ENCODE measurements at regions not wholly inside any gene's neighbourhood (a gene's known extent, or its start where the extent isn't known, plus 50 kb on each side); places are given as distances from the start of the nearest gene placed in this dataset.
A peak's percentile ranks its signal among the peaks of the same experiment; 100 is the strongest.

DNA sequence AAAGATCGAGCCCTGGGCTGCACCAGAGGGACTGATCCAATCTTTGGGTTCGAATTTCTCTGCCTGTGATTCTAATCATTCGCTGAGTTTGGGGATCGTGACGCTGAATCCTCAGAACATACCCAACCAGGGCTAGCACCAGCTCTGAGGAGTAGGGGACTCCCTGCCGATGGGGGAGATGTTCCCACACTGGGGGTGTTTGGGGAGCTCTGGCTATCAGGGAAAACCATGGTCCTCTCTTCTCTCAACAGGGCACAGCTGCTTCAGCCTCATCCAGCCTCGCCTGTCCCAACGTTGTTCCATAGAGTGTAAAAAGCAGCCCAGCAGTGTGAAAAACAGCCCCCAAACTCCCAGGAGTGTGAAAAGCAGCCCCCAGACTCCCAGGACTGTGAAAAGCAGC lies 136.6 kb downstream of the ANKRD60 start:
- Histone ChIP-seq H3K4me1 (no peaks in the 10 kb centered on the region), H3K27me3 (no peaks in the 10 kb centered on the region), H3K4me3 (no peak overlapping the region), H3K36me3 (no peaks in the 10 kb centered on the region), H3K9me3 (no peaks in the 10 kb centered on the region), H3K27ac (no peak overlapping the region)
- TF ChIP-seq EP300 (IDR thresholded peaks at IDR 0.05) (no peak), POLR2AphosphoS5 (IDR thresholded peaks at IDR 0.05) (no peak), POLR2A (IDR thresholded peaks at IDR 0.05) (no peak)
- TF ChIP-seq, protein P1, sequence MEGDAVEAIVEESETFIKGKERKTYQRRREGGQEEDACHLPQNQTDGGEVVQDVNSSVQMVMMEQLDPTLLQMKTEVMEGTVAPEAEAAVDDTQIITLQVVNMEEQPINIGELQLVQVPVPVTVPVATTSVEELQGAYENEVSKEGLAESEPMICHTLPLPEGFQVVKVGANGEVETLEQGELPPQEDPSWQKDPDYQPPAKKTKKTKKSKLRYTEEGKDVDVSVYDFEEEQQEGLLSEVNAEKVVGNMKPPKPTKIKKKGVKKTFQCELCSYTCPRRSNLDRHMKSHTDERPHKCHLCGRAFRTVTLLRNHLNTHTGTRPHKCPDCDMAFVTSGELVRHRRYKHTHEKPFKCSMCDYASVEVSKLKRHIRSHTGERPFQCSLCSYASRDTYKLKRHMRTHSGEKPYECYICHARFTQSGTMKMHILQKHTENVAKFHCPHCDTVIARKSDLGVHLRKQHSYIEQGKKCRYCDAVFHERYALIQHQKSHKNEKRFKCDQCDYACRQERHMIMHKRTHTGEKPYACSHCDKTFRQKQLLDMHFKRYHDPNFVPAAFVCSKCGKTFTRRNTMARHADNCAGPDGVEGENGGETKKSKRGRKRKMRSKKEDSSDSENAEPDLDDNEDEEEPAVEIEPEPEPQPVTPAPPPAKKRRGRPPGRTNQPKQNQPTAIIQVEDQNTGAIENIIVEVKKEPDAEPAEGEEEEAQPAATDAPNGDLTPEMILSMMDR (IDR thresholded peaks at IDR 0.05) = no peak
- intact Hi-C loops (cut with DNase I) = no loop called here
- no peak for DNase-seq
- 87 to 90% methylated on average over 8 of the region's 8 CpGs for WGBS, 2 donors

DNA sequence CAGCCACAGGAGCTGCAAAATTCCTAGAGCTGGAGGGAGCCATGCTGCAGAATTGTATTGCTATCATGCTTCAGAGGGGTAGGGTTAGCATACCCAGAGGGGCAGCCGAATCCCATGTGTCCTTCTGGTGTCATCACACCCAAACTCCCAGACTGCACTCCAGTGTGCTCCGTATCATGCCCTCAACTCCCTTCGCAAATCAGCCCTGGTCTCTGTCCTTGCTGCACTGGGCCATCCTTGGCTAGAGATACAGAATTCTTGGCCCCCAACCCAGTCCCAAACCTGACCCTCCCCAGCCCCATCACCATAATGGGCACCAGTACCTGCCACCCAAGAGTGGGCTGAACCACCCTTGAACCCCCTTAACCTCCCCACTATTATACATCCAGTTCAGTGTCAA lies 138.3 kb downstream of the ANKRD60 start:
- H3K27ac ChIP-seq = no peak overlapping the region
- intact Hi-C loops (cut with DNase I) = no loop called here
- WGBS, 2 donors = 92 to 95% methylated on average over 3 of the region's 3 CpGs
- no peak for DNase-seq
- TF ChIP-seq EP300 (IDR thresholded peaks at IDR 0.05) (no peak), POLR2A (IDR thresholded peaks at IDR 0.05) (no peak), POLR2AphosphoS5 (IDR thresholded peaks at IDR 0.05) (no peak)
- TF ChIP-seq, protein P1 (IDR thresholded peaks at IDR 0.05) = no peak
- H3K9me3 ChIP-seq = no peaks in the 10 kb centered on the region
- no peaks in the 10 kb centered on the region for H3K27me3 ChIP-seq
- H3K4me3 ChIP-seq = no peak overlapping the region
- no peaks in the 10 kb centered on the region for H3K36me3 ChIP-seq
- no peaks in the 10 kb centered on the region for H3K4me1 ChIP-seq

DNA sequence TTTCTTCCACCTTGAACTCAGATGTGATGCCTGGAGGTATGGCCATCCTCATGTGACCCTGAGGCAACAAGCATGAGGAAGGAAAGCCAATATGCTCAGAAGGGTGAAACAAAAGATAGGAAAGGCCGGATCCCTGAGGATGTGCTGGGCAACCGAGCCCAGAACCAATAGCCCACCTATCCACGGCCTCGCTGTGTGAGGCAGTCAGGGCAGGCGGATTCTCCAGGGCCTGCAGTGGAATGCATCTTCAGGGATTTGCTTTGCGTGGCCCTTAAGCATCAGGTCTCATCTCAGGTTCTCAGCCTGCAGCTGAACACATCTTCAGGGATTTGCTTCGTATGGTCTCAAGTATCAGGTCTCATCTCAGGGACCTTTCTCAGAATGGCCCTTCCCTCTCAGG lies 139.8 kb downstream of the ANKRD60 start:
- no peaks in the 10 kb centered on the region for H3K27me3 ChIP-seq
- H3K9me3 ChIP-seq = no peaks in the 10 kb centered on the region
- 95% methylated on average over 7 of the region's 7 CpGs for WGBS, 2 donors
- H3K4me1 ChIP-seq = no peaks in the 10 kb centered on the region
- TF ChIP-seq, protein P1 (IDR thresholded peaks at IDR 0.05) = no peak
- no peak for TF ChIP-seq POLR2A (IDR thresholded peaks at IDR 0.05)
- no peak overlapping the region for H3K27ac ChIP-seq
- intact Hi-C loops (cut with DNase I) = loop anchor here (5.0 kb wide), 2 partner anchors 89 to 436 kb away; no protein-coding TSS in a partner anchor
- H3K36me3 ChIP-seq = no peaks in the 10 kb centered on the region
- H3K4me3 ChIP-seq = no peak overlapping the region
- DNase-seq = peak; percentile 19

DNA sequence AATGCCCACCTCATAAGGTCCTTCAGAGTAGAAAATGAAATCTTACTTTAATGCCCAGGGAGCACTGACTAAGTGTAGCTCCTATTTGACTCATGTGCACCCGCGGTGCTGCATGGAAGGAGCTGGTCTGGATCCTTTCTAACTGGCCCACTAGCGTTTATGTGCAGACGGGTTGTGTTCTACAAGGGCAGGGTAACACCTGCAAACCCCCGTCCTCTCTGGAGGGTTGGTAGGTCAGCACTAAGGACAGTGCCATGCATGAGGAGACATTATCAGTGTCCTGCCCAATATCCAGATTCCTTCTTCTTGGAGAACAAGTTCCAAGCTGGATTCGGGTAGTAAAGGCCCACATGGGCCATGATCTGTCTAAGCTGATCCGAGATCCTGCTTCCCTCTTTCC lies 140.3 kb downstream of the ANKRD60 start:
- DNase-seq = peak; percentile 5
- no peaks in the 10 kb centered on the region for H3K36me3 ChIP-seq
- intact Hi-C loops (cut with DNase I) = loop anchor here (5.0 kb wide), 2 partner anchors 89 to 436 kb away; no protein-coding TSS in a partner anchor
- TF ChIP-seq, protein P1 (IDR thresholded peaks at IDR 0.05) = no peak
- TF ChIP-seq POLR2A (IDR thresholded peaks at IDR 0.05) (no peak), POLR2AphosphoS5 (IDR thresholded peaks at IDR 0.05) (no peak)
- H3K4me3 ChIP-seq = no peak overlapping the region
- no peaks in the 10 kb centered on the region for H3K9me3 ChIP-seq
- H3K27ac ChIP-seq = no peak overlapping the region
- 74 to 87% methylated on average over 7 of the region's 7 CpGs for WGBS, 2 donors
- no peaks in the 10 kb centered on the region for H3K4me1 ChIP-seq
- H3K27me3 ChIP-seq = no peaks in the 10 kb centered on the region

DNA sequence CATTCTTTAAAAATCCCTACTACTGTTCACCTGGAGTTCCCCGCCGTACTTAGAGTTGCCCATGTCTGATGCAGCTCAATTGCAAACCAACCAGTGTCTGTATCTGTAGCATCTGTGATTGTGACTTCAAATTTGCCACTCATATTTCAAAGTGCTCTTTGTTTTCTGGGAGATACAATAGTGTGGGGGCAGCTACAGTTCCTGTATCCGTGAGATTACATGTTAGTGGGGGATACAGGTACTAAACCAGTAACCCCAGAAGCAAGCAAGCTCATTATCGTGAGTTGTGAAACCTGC lies 140.9 kb downstream of the ANKRD60 start:
- Histone ChIP-seq H3K27me3 (no peaks in the 10 kb centered on the region), H3K9me3 (no peaks in the 10 kb centered on the region), H3K36me3 (no peaks in the 10 kb centered on the region), H3K27ac (no peak overlapping the region), H3K4me1 (no peaks in the 10 kb centered on the region), H3K4me3 (no peak overlapping the region)
- 61 to 62% methylated on average over 4 of the region's 4 CpGs for WGBS, 2 donors
- TF ChIP-seq POLR2AphosphoS5 (IDR thresholded peaks at IDR 0.05) = no peak
- TF ChIP-seq, protein P1 (IDR thresholded peaks at IDR 0.05) = no peak
- TF ChIP-seq POLR2A (IDR thresholded peaks at IDR 0.05) = no peak
- no peak for TF ChIP-seq EP300 (IDR thresholded peaks at IDR 0.05)
- DNase-seq = peak; percentile 43
- intact Hi-C loops (cut with DNase I) = loop anchor here (5.0 kb wide), 2 partner anchors 90 to 435 kb away; no protein-coding TSS in a partner anchor
